ENCODE measurements at regions not wholly inside any gene's neighbourhood (a gene's known extent, or its start where the extent isn't known, plus 50 kb on each side); places are given as distances from the start of the nearest gene placed in this dataset.

DNA sequence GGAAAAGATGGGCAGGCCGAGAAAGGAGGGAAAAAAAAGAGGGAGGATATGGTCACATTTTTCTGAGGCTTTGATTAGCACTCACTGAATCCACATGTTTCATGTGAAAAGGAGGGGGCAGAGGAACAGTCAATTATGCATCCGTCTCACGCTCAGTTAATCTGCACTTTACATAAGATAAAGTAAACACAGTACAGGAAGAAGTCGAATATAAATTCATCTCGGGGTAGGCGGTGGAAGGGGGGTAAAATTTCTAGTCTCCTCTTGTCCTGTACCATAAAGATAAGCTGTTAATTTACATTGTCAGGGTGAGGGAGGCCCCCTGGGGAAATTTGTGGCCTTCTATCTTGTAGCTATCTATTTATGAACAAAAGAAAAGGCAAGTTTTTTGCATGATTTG is 73.1 kb upstream of the CES5A start:
- intact Hi-C loops (cut with DNase I, micrococcal nuclease): loop anchor here (10.0 kb wide), 2 partner anchors 627 to 757 kb away; no protein-coding TSS in a partner anchor
- H3K4me3 Mint-ChIP-seq: no peak overlapping the region
- H3K4me3 ChIP-seq (ENCODE audit: low read length): no peak overlapping the region
- H3K9me3 ChIP-seq (ENCODE audit: control insufficient read depth in 1 of 2, insufficient read depth in 1 of 2, low read length in 2 of 2): no peaks in the 10 kb centered on the region
- no peaks in the 10 kb centered on the region for H3K36me3 ChIP-seq (ENCODE audit: insufficient read depth, low read length)
- TF ChIP-seq, protein P1, sequence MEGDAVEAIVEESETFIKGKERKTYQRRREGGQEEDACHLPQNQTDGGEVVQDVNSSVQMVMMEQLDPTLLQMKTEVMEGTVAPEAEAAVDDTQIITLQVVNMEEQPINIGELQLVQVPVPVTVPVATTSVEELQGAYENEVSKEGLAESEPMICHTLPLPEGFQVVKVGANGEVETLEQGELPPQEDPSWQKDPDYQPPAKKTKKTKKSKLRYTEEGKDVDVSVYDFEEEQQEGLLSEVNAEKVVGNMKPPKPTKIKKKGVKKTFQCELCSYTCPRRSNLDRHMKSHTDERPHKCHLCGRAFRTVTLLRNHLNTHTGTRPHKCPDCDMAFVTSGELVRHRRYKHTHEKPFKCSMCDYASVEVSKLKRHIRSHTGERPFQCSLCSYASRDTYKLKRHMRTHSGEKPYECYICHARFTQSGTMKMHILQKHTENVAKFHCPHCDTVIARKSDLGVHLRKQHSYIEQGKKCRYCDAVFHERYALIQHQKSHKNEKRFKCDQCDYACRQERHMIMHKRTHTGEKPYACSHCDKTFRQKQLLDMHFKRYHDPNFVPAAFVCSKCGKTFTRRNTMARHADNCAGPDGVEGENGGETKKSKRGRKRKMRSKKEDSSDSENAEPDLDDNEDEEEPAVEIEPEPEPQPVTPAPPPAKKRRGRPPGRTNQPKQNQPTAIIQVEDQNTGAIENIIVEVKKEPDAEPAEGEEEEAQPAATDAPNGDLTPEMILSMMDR (IDR thresholded peaks at IDR 0.05): no peak
- ATAC-seq (ENCODE audit: poor library complexity) (no peak), DNase-seq (no peak)
- peaks cover 14 to 29% of the 10 kb centered on the region in 2 experiments for H3K27me3 ChIP-seq (ENCODE audit: control insufficient read depth in 1 of 2, insufficient read depth in 2 of 2, low read length in 2 of 2)
- H3K27ac ChIP-seq (ENCODE audit: low read depth in 1 of 2, low read length in 2 of 2): no peak overlapping the region
- no peak overlapping the region for H3K27ac Mint-ChIP-seq
- POLR2A ChIA-PET: no interaction called here
- no peaks in the 10 kb centered on the region for H3K4me1 Mint-ChIP-seq (ENCODE audit: low read depth)
- no peaks in the 10 kb centered on the region for H3K9me3 Mint-ChIP-seq
- CTCF ChIA-PET: no interaction called here
- no peaks in the 10 kb centered on the region for H3K36me3 Mint-ChIP-seq (ENCODE audit: low read depth)
- H3K27me3 Mint-ChIP-seq: peaks cover 63% of the 10 kb centered on the region
- H3K4me1 ChIP-seq (ENCODE audit: insufficient read depth, low read length): no peaks in the 10 kb centered on the region

DNA sequence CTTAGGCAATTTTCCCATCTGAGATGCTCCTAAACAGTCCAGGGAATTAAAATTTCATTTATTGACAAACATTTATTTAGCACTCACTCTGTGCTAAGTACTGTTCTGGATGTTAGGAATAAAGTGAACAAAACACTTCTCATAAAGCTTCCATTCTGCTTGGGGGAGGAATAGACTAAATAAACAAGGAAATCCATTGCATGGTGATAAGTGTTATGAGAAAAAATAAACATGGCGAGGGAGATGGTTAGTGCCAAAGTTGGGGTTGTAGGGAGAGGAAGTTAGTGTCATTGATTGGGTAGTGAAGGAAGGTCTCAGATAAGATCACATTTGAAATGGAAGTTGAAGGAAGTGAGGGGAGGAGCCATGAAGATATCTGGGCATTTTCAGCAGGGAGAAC is 72.2 kb upstream of the CES5A start:
- intact Hi-C loops (cut with DNase I, micrococcal nuclease): loop anchor here (10.0 kb wide), 2 partner anchors 627 to 757 kb away; no protein-coding TSS in a partner anchor
- H3K27me3 Mint-ChIP-seq: peaks cover 61% of the 10 kb centered on the region

DNA sequence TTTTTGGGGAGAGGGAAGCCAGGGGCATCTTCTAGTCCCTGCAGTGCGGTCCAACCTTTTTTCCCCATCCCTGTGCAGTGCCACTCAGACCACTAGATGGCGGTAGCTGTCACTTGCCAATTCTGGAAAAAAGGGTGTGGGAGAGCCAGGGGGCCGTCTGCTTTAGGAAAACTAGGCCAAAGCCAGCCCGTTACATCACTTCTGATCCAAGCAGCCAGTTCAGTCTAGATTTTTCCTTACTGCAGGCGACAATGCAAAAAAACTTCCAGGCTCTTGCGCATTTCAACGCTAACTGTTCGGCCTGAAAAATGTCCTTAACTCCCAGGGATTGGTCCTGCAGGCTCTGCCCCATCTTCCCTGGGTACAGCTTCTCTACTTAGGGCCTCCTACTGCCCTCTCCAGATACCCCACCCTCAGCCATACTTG is 69.2 kb upstream of the CES5A start:
- ATAC-seq (ENCODE audit: poor library complexity): peak; percentile 37
- TF ChIP-seq, protein P1 (IDR thresholded peaks at IDR 0.05): peak; percentile 81
- Histone ChIP-seq H3K27me3 (ENCODE audit: control insufficient read depth in 1 of 2, insufficient read depth in 2 of 2, low read length in 2 of 2) (peaks cover 14 to 21% of the 10 kb centered on the region in 2 experiments), H3K27ac (ENCODE audit: low read depth in 1 of 2, low read length in 2 of 2) (no peak overlapping the region), H3K36me3 (ENCODE audit: insufficient read depth, low read length) (no peaks in the 10 kb centered on the region), H3K4me1 (ENCODE audit: insufficient read depth, low read length) (no peaks in the 10 kb centered on the region), H3K4me3 (ENCODE audit: low read length) (no peak overlapping the region), H3K9me3 (ENCODE audit: control insufficient read depth in 1 of 2, insufficient read depth in 1 of 2, low read length in 2 of 2) (no peaks in the 10 kb centered on the region)
- ChIA-PET CTCF (interaction anchor here (4.6 kb wide), 1 partner anchor 374 kb away, joined by 29 read pairs; no protein-coding TSS in a partner anchor), POLR2A (no interaction called here)
- H3K36me3 Mint-ChIP-seq (ENCODE audit: low read depth): no peaks in the 10 kb centered on the region
- H3K27ac Mint-ChIP-seq: no peak overlapping the region
- H3K9me3 Mint-ChIP-seq: peaks cover 3% of the 10 kb centered on the region
- peaks cover 71% of the 10 kb centered on the region for H3K27me3 Mint-ChIP-seq
- H3K4me3 Mint-ChIP-seq: no peak overlapping the region
- H3K4me1 Mint-ChIP-seq (ENCODE audit: low read depth): no peaks in the 10 kb centered on the region
- intact Hi-C loops (cut with DNase I, micrococcal nuclease): loop anchor here (1.0 to 10.0 kb wide), 5 partner anchors 260 to 760 kb away; no protein-coding TSS in a partner anchor
- DNase-seq: peak; percentile 21 to 70 (median 34)

More for the DNA sequence above, 72.2 kb upstream of the CES5A start:
- CTCF ChIA-PET: interaction anchor here (4.6 kb wide), 1 partner anchor 371 kb away, joined by 29 read pairs; no protein-coding TSS in a partner anchor
- Histone ChIP-seq H3K9me3 (ENCODE audit: control insufficient read depth in 1 of 2, insufficient read depth in 1 of 2, low read length in 2 of 2) (no peaks in the 10 kb centered on the region), H3K4me3 (ENCODE audit: low read length) (no peak overlapping the region), H3K36me3 (ENCODE audit: insufficient read depth, low read length) (no peaks in the 10 kb centered on the region), H3K27me3 (ENCODE audit: control insufficient read depth in 1 of 2, insufficient read depth in 2 of 2, low read length in 2 of 2) (peaks cover 14 to 30% of the 10 kb centered on the region in 2 experiments), H3K4me1 (ENCODE audit: insufficient read depth, low read length) (no peaks in the 10 kb centered on the region), H3K27ac (ENCODE audit: low read depth in 1 of 2, low read length in 2 of 2) (no peak overlapping the region)
- ATAC-seq (ENCODE audit: poor library complexity): no peak
- no peaks in the 10 kb centered on the region for H3K36me3 Mint-ChIP-seq (ENCODE audit: low read depth)
- no peak overlapping the region for H3K27ac Mint-ChIP-seq
- no peak for DNase-seq
- H3K4me3 Mint-ChIP-seq: no peak overlapping the region
- no peaks in the 10 kb centered on the region for H3K4me1 Mint-ChIP-seq (ENCODE audit: low read depth)
- no peaks in the 10 kb centered on the region for H3K9me3 Mint-ChIP-seq
- TF ChIP-seq, protein P1 (IDR thresholded peaks at IDR 0.05): no peak
- POLR2A ChIA-PET: no interaction called here

All from CD4-positive, alpha-beta T cell (primary cell).